ENCODE measurements at regions not wholly inside any gene's neighbourhood (a gene's known extent, or its start where the extent isn't known, plus 50 kb on each side); places are given as distances from the start of the nearest gene placed in this dataset.
"Not testable (repeated sequence)": the region's sequence is repeated elsewhere in the genome, so short reads cannot be mapped to it uniquely, and the experiment has no call there.

- Mint-ChIP-seq H3K4me1 (ENCODE audit: low read depth) (no peaks in the 10 kb centered on the region), H3K36me3 (ENCODE audit: low read depth) (no peaks in the 10 kb centered on the region), H3K27ac (no peak overlapping the region), H3K27me3 (ENCODE audit: low read depth) (no peaks in the 10 kb centered on the region), H3K9me3 (ENCODE audit: insufficient read depth) (peaks cover 10% of the 10 kb centered on the region), H3K4me3 (no peak overlapping the region)
- ATAC-seq = no peak
- no peak for DNase-seq
- ChIA-PET CTCF (no interaction called here), POLR2A (no interaction called here)
Measured at GRCh38 chr18:66254121-66254520, 349.8 kb downstream of the CDH19 start.

- Mint-ChIP-seq H3K4me1 (ENCODE audit: low read depth) (no peaks in the 10 kb centered on the region), H3K36me3 (ENCODE audit: low read depth) (no peaks in the 10 kb centered on the region), H3K9me3 (ENCODE audit: insufficient read depth) (peaks cover 5% of the 10 kb centered on the region), H3K4me3 (no peak overlapping the region), H3K27ac (no peak overlapping the region), H3K27me3 (ENCODE audit: low read depth) (no peaks in the 10 kb centered on the region)
- no peak for ATAC-seq
- no peak for DNase-seq
- CTCF ChIA-PET = no interaction called here
- POLR2A ChIA-PET = no interaction called here
Measured at GRCh38 chr18:66252703-66253102, 351.2 kb downstream of the CDH19 start.

- no peak for ATAC-seq
Measured at GRCh38 chr18:66235206-66235605, 368.7 kb downstream of the CDH19 start.

GRCh38 chr18:66226782-66227181, 377.1 kb downstream of the CDH19 start:
- ATAC-seq = no peak
- Mint-ChIP-seq H3K9me3 (ENCODE audit: insufficient read depth) (no peaks in the 10 kb centered on the region), H3K27me3 (ENCODE audit: low read depth) (no peaks in the 10 kb centered on the region), H3K4me1 (ENCODE audit: low read depth) (no peaks in the 10 kb centered on the region), H3K4me3 (no peak overlapping the region), H3K27ac (no peak overlapping the region), H3K36me3 (ENCODE audit: low read depth) (no peaks in the 10 kb centered on the region)
- ChIA-PET POLR2A (no interaction called here), CTCF (no interaction called here)
- no peak for DNase-seq

More at GRCh38 chr18:66235206-66235605, 368.7 kb downstream of the CDH19 start:
- no peaks in the 10 kb centered on the region for H3K4me1 Mint-ChIP-seq (ENCODE audit: low read depth)
- no peaks in the 10 kb centered on the region for H3K27me3 Mint-ChIP-seq (ENCODE audit: low read depth)
- no peaks in the 10 kb centered on the region for H3K36me3 Mint-ChIP-seq (ENCODE audit: low read depth)
- POLR2A ChIA-PET = no interaction called here
- CTCF ChIA-PET = no interaction called here
- DNase-seq = no peak
- H3K9me3 Mint-ChIP-seq (ENCODE audit: insufficient read depth) = no peaks in the 10 kb centered on the region
- H3K27ac Mint-ChIP-seq = no peak overlapping the region
- H3K4me3 Mint-ChIP-seq = no peak overlapping the region

GRCh38 chr18:66223317-66223716, 380.6 kb downstream of the CDH19 start:
- H3K27me3 Mint-ChIP-seq (ENCODE audit: low read depth); POLR2A ChIA-PET; CTCF ChIA-PET: not testable (repeated sequence)

GRCh38 chr18:66222174-66222573, 381.7 kb downstream of the CDH19 start:
- CTCF ChIA-PET = no interaction called here
- ATAC-seq (no peak), DNase-seq (no peak)
- Mint-ChIP-seq H3K27me3 (ENCODE audit: low read depth) (no peaks in the 10 kb centered on the region), H3K36me3 (ENCODE audit: low read depth) (no peaks in the 10 kb centered on the region), H3K4me1 (ENCODE audit: low read depth) (no peaks in the 10 kb centered on the region), H3K9me3 (ENCODE audit: insufficient read depth) (peaks cover under 1% of the 10 kb centered on the region), H3K27ac (no peak overlapping the region), H3K4me3 (no peak overlapping the region)
- POLR2A ChIA-PET = no interaction called here

More at GRCh38 chr18:66223317-66223716, 380.6 kb downstream of the CDH19 start:
- H3K4me3 Mint-ChIP-seq; H3K27ac Mint-ChIP-seq; H3K9me3 Mint-ChIP-seq (ENCODE audit: insufficient read depth); H3K4me1 Mint-ChIP-seq (ENCODE audit: low read depth); ATAC-seq; DNase-seq; H3K36me3 Mint-ChIP-seq (ENCODE audit: low read depth): not testable (repeated sequence)

- Mint-ChIP-seq H3K9me3 (ENCODE audit: insufficient read depth) (peaks cover 7% of the 10 kb centered on the region), H3K27ac (no peak overlapping the region), H3K4me3 (no peak overlapping the region), H3K4me1 (ENCODE audit: low read depth) (no peaks in the 10 kb centered on the region), H3K27me3 (ENCODE audit: low read depth) (no peaks in the 10 kb centered on the region), H3K36me3 (ENCODE audit: low read depth) (no peaks in the 10 kb centered on the region)
- CTCF ChIA-PET = no interaction called here
- POLR2A ChIA-PET = no interaction called here
- DNase-seq (no peak), ATAC-seq (no peak)
Measured at GRCh38 chr18:66219817-66220216, 384.1 kb downstream of the CDH19 start.

- peaks cover 2% of the 10 kb centered on the region for H3K9me3 Mint-ChIP-seq (ENCODE audit: insufficient read depth)
- H3K27ac Mint-ChIP-seq = no peak overlapping the region
- H3K27me3 Mint-ChIP-seq (ENCODE audit: low read depth) = no peaks in the 10 kb centered on the region
- CTCF ChIA-PET = no interaction called here
- no peaks in the 10 kb centered on the region for H3K36me3 Mint-ChIP-seq (ENCODE audit: low read depth)
- DNase-seq = no peak
- POLR2A ChIA-PET = no interaction called here
- no peak overlapping the region for H3K4me3 Mint-ChIP-seq
- ATAC-seq = no peak
- H3K4me1 Mint-ChIP-seq (ENCODE audit: low read depth) = no peaks in the 10 kb centered on the region
Measured at GRCh38 chr18:66211749-66212148, 392.1 kb downstream of the CDH19 start.

GRCh38 chr18:66210875-66211274, 393.0 kb downstream of the CDH19 start:
- ATAC-seq = no peak
- H3K9me3 Mint-ChIP-seq (ENCODE audit: insufficient read depth) = no peaks in the 10 kb centered on the region
- no peak for DNase-seq
- ChIA-PET POLR2A (no interaction called here), CTCF (no interaction called here)
- H3K27me3 Mint-ChIP-seq (ENCODE audit: low read depth) = no peaks in the 10 kb centered on the region
- H3K27ac Mint-ChIP-seq = no peak overlapping the region
- no peaks in the 10 kb centered on the region for H3K4me1 Mint-ChIP-seq (ENCODE audit: low read depth)
- no peaks in the 10 kb centered on the region for H3K36me3 Mint-ChIP-seq (ENCODE audit: low read depth)
- H3K4me3 Mint-ChIP-seq = no peak overlapping the region

GRCh38 chr18:66209656-66210055, 394.2 kb downstream of the CDH19 start:
- ChIA-PET POLR2A (no interaction called here), CTCF (no interaction called here)
- Mint-ChIP-seq H3K27ac (no peak overlapping the region), H3K4me1 (ENCODE audit: low read depth) (no peaks in the 10 kb centered on the region), H3K4me3 (no peak overlapping the region), H3K9me3 (ENCODE audit: insufficient read depth) (no peaks in the 10 kb centered on the region), H3K36me3 (ENCODE audit: low read depth) (no peaks in the 10 kb centered on the region), H3K27me3 (ENCODE audit: low read depth) (no peaks in the 10 kb centered on the region)
- no peak for DNase-seq
- ATAC-seq = no peak

- H3K27me3 Mint-ChIP-seq (ENCODE audit: low read depth) = no peaks in the 10 kb centered on the region
- CTCF ChIA-PET = no interaction called here
- no peak overlapping the region for H3K4me3 Mint-ChIP-seq
- H3K9me3 Mint-ChIP-seq (ENCODE audit: insufficient read depth) = no peaks in the 10 kb centered on the region
- no peak overlapping the region for H3K27ac Mint-ChIP-seq
- ATAC-seq (no peak), DNase-seq (no peak)
- H3K36me3 Mint-ChIP-seq (ENCODE audit: low read depth) = no peaks in the 10 kb centered on the region
- POLR2A ChIA-PET = no interaction called here
- no peaks in the 10 kb centered on the region for H3K4me1 Mint-ChIP-seq (ENCODE audit: low read depth)
Measured at GRCh38 chr18:66196805-66197204, 407.1 kb downstream of the CDH19 start.

GRCh38 chr18:66193938-66194337, 410.0 kb downstream of the CDH19 start:
- H3K27ac Mint-ChIP-seq = no peak overlapping the region
- no peaks in the 10 kb centered on the region for H3K36me3 Mint-ChIP-seq (ENCODE audit: low read depth)
- H3K4me3 Mint-ChIP-seq = no peak overlapping the region
- no peaks in the 10 kb centered on the region for H3K27me3 Mint-ChIP-seq (ENCODE audit: low read depth)
- H3K9me3 Mint-ChIP-seq (ENCODE audit: insufficient read depth) = peaks cover 11% of the 10 kb centered on the region
- DNase-seq (no peak), ATAC-seq (no peak)
- no peaks in the 10 kb centered on the region for H3K4me1 Mint-ChIP-seq (ENCODE audit: low read depth)
- POLR2A ChIA-PET = no interaction called here
- CTCF ChIA-PET = no interaction called here

- ChIA-PET CTCF (no interaction called here), POLR2A (no interaction called here)
- Mint-ChIP-seq H3K4me1 (ENCODE audit: low read depth) (no peaks in the 10 kb centered on the region), H3K4me3 (no peak overlapping the region), H3K36me3 (ENCODE audit: low read depth) (no peaks in the 10 kb centered on the region), H3K27me3 (ENCODE audit: low read depth) (no peaks in the 10 kb centered on the region), H3K9me3 (ENCODE audit: insufficient read depth) (peaks cover 11% of the 10 kb centered on the region), H3K27ac (no peak overlapping the region)
- no peak for DNase-seq
- ATAC-seq = no peak
Measured at GRCh38 chr18:66193394-66193793, 410.5 kb downstream of the CDH19 start.

All from activated CD8-positive, alpha-beta T cell treated with anti-CD3 and anti-CD28 coated beads, Interleukin-2, amount 10 ng/mL, durations not matched to agents 7 days and 5 days (primary cell).